Neural cell (in vitro differentiated cells): ENCODE measurements at regions not wholly inside any gene's neighbourhood (a gene's known extent, or its start where the extent isn't known, plus 50 kb on each side); places are given as distances from the start of the nearest gene placed in this dataset.

Experiments
- H2AFZ ChIP-seq: fragments of 200-600, 300-800 bp; sonication (generic), shearing (Covaris generic); 2 replicates; pipeline ENCODE4 v1.6.0; 2014; ENCODE audit warnings: low read depth, mild to moderate bottlenecking, antibody characterized with exemption, low read length, moderate library complexity
- H3F3A ChIP-seq: fragments of 200-600 bp; shearing (Covaris generic); 2 replicates; pipeline ENCODE4 v1.6.1; 2016; ENCODE audit warnings: mild to moderate bottlenecking, moderate library complexity, mixed read lengths, antibody characterized with exemption, low read length; ENCODE audit not compliant: insufficient read depth, poor library complexity, severe bottlenecking
- H3K27ac ChIP-seq: fragments of 200-600, 300-800 bp; sonication (generic), shearing (Covaris generic); 2 replicates; pipeline ENCODE4 v1.5.1; 2014; ENCODE audit warnings: mild to moderate bottlenecking, low read length, moderate library complexity
- H3K27me3 ChIP-seq: fragments of 300-800, 200-600 bp; sonication (generic), shearing (Covaris generic); 2 replicates; pipeline ENCODE4 v1.6.0; 2014; ENCODE audit warnings: mild to moderate bottlenecking, low read depth, low read length, moderate library complexity; ENCODE audit not compliant: insufficient read depth
- H3K36me3 ChIP-seq: fragments of 300-800, 200-600 bp; sonication (generic), shearing (Covaris generic); 2 replicates; pipeline ENCODE4 v1.5.1; 2014; ENCODE audit warnings: mild to moderate bottlenecking, antibody characterized with exemption, low read length, moderate library complexity; ENCODE audit not compliant: insufficient read depth
- H3K4me2 ChIP-seq: fragments of 300-800, 200-600 bp; sonication (generic), shearing (Covaris generic); 2 replicates; pipeline ENCODE4 v1.6.0; 2014; ENCODE audit warnings: mild to moderate bottlenecking, low read length
- H3K4me3 ChIP-seq: fragments of 300-800, 200-600 bp; sonication (generic), shearing (Covaris generic); 2 replicates; pipeline ENCODE4 v1.5.1; 2014; ENCODE audit warnings: mild to moderate bottlenecking, low read length, moderate library complexity
- H3K79me2 ChIP-seq: fragments of 200-600 bp; shearing (Covaris generic); replicated peaks from 2 replicates; pipeline ENCODE4 v1.6.0; 2014; ENCODE audit warnings: mild to moderate bottlenecking, low read length, moderate library complexity; ENCODE audit not compliant: insufficient read depth
- H3K9ac ChIP-seq: fragments of 300-800, 200-600 bp; sonication (generic), shearing (Covaris generic); 2 replicates; pipeline ENCODE4 v1.6.1; 2016; ENCODE audit warnings: mild to moderate bottlenecking, low read length, mixed read lengths
- H3K9me2 ChIP-seq: fragments of 200-600 bp; shearing (Covaris generic); 2 replicates; pipeline ENCODE4 v1.6.1; 2016; ENCODE audit warnings: mild to moderate bottlenecking, low read length, mixed read lengths; ENCODE audit not compliant: insufficient read depth
- H3K9me3 ChIP-seq: fragments of 200-600, 300-800 bp; sonication (generic), shearing (Covaris generic); 2 replicates; pipeline ENCODE4 v1.6.1; 2016; ENCODE audit warnings: mild to moderate bottlenecking, mixed run types, low read length, moderate library complexity, mixed read lengths
- H4K20me1 ChIP-seq: fragments of 200-600 bp; shearing (Covaris generic); 2 replicates; pipeline ENCODE4 v1.6.1; 2016; ENCODE audit warnings: mild to moderate bottlenecking, mixed run types; ENCODE audit not compliant: insufficient read depth
- CTCF ChIP-seq: fragments of 450-650 bp; IDR thresholded peaks from 2 replicates; pipeline ENCODE4 v1.5.1; 2014; ENCODE audit warnings: antibody characterized with exemption, mild to moderate bottlenecking, moderate library complexity; ENCODE audit not compliant: poor library complexity, severe bottlenecking
- EP300 ChIP-seq: fragments of 450-650 bp; conservative IDR thresholded peaks from 2 replicates; pipeline ENCODE4 v1.6.1; 2014; ENCODE audit warnings: antibody characterized with exemption, mild to moderate bottlenecking, moderate library complexity; ENCODE audit not compliant: poor library complexity, severe bottlenecking
- EZH2 ChIP-seq: fragments of 200-600, 300-800 bp; shearing (Covaris generic), sonication (generic); IDR thresholded peaks from 2 replicates; pipeline ENCODE4 v1.6.1; 2014; ENCODE audit warnings: antibody characterized with exemption, low read length, borderline replicate concordance, mild to moderate bottlenecking; ENCODE audit not compliant: insufficient read depth, poor library complexity, severe bottlenecking
- MXI1 ChIP-seq: fragments of 450-650 bp; conservative IDR thresholded peaks from 2 replicates; pipeline ENCODE4 v1.6.1; 2014; ENCODE audit warnings: antibody characterized with exemption, mild to moderate bottlenecking; ENCODE audit not compliant: poor library complexity, severe bottlenecking
- POLR2AphosphoS5 ChIP-seq: IDR thresholded peaks from 2 replicates; pipeline ENCODE4 v1.6.1; 2012
- RAD21 ChIP-seq: fragments of 450-650 bp; conservative IDR thresholded peaks from 2 replicates; pipeline ENCODE4 v1.6.1; 2014; ENCODE audit warnings: antibody characterized with exemption, mild to moderate bottlenecking, moderate library complexity
- REST ChIP-seq: IDR thresholded peaks from 2 replicates; pipeline ENCODE4 v1.6.1; 2012; ENCODE audit warnings: borderline replicate concordance
- SMC3 ChIP-seq: fragments of 450-650 bp; conservative IDR thresholded peaks from 2 replicates; pipeline ENCODE4 v1.6.1; 2014; ENCODE audit warnings: antibody characterized with exemption, mild to moderate bottlenecking, moderate library complexity; ENCODE audit not compliant: poor library complexity
- TAF1 ChIP-seq: IDR thresholded peaks from 2 replicates; pipeline ENCODE4 v1.6.1; 2012; ENCODE audit warnings: low read depth

GRCh38 chr10:78634835-78635234, 433.9 kb upstream of the ZMIZ1 start:
- Histone ChIP-seq H3K79me2 (no peaks in the 10 kb centered on the region), H3K27ac (no peak overlapping the region), H2AFZ (no peak overlapping the region), H4K20me1 (no peaks in the 10 kb centered on the region), H3K4me3 (no peak overlapping the region), H3K9me3 (no peaks in the 10 kb centered on the region), H3K36me3 (no peaks in the 10 kb centered on the region), H3F3A (no peaks in the 10 kb centered on the region), H3K9ac (no peak overlapping the region), H3K4me2 (no peak overlapping the region), H3K9me2 (no peaks in the 10 kb centered on the region), H3K27me3 (no peaks in the 10 kb centered on the region)
- TF ChIP-seq SMC3 (no peak), EP300 (no peak), TAF1 (no peak), RAD21 (no peak), REST (no peak), CTCF (no peak), MXI1 (no peak), EZH2 (no peak), POLR2AphosphoS5 (no peak)

DNA sequence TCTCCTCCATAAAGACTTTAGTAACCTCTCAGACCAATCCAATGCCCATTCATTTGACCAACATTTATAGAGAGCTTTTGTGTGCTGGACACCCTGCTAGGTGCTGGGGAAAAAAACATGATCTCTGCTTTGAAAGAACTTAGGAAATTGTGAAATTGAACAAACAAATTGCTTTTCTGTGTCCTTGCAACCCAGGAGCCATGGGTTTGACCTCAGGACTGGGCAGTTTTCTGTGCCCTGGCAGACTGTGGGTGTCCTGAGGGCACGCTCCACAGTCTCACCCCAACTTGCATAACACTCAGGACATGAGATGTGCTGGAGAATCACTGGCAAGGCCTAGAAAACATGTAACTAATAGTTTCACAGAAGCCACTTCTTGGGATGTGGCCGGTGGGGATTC, 429.1 kb upstream of the ZMIZ1 start:
- no peaks in the 10 kb centered on the region for H3K79me2 ChIP-seq
- H4K20me1 ChIP-seq: no peaks in the 10 kb centered on the region
- TF ChIP-seq TAF1 (no peak), MXI1 (no peak), SMC3 (no peak), EP300 (no peak), REST (no peak), CTCF (no peak), RAD21 (no peak), POLR2AphosphoS5 (no peak), EZH2 (no peak)
- H3K9me3 ChIP-seq: no peaks in the 10 kb centered on the region
- H3K9me2 ChIP-seq: no peaks in the 10 kb centered on the region
- H3K27ac ChIP-seq: no peak overlapping the region
- H3K9ac ChIP-seq: no peak overlapping the region
- H2AFZ ChIP-seq: no peak overlapping the region
- no peak overlapping the region for H3K4me2 ChIP-seq
- no peak overlapping the region for H3K4me3 ChIP-seq
- H3F3A ChIP-seq: no peaks in the 10 kb centered on the region
- H3K36me3 ChIP-seq: no peaks in the 10 kb centered on the region
- H3K27me3 ChIP-seq: no peaks in the 10 kb centered on the region
